GM19239 (cell line): ENCODE measurements at regions not wholly inside any gene's neighbourhood (a gene's known extent, or its start where the extent isn't known, plus 50 kb on each side); places are given as distances from the start of the nearest gene placed in this dataset.
"Not testable (repeated sequence)": the region's sequence is repeated elsewhere in the genome, so short reads cannot be mapped to it uniquely, and the experiment has no call there.

Source experiments
- DNase-seq: peaks from one replicate; pipeline ENCODE4 v3.0.0; 2011; ENCODE audit warnings: low spot score; ENCODE audit not compliant: insufficient read length
- FAIRE-seq: peaks from 2 replicates; lab custom pipeline; 2011; peaks lifted over from hg19 to GRCh38; lab: Jason Lieb, UNC

DNA sequence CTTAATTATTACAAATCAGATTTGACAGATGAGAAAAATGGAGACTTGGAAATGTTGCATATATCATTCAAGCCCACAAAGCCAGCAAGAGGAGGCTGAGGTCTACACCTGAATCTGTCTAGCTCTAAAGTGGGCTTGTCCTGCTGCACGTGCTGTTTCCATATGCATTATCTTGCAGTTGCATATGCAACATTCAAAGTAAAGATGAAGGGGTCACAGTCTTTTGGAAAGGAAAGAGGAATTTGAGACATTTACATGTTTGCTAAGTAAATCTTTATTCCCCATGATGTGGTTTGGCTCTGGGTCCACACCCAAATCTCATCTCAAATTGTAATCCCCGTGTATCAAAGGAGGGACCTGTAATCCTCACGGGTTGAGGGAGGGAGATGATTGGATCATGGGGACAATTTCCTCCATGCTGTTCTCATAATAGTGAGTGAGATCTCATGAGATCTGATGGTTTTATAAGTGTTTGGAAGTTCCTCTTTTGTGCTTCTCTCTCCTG lies 98.3 kb downstream of the BACH1 start:
- no peak for FAIRE-seq
- DNase-seq: no peak

DNA sequence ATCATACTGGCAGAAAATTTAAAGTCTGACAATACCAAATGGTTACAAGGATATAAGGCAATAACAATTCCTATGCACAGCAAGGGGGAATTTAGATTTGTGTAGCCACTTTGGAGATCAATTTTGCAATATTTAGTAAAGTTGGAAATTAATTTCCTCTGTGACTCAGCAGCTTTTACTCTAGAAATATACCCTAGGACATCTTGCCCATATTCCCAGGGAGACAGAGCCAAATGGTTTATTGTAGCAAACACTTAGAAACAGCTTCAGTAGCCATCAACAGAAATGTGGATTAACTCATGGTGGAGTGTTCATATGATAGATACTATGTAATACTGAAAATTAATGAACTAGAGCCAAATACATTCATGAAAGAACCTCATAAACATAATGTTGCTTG lies 104.6 kb downstream of the BACH1 start:
- FAIRE-seq (no peak), DNase-seq (no peak)

DNA sequence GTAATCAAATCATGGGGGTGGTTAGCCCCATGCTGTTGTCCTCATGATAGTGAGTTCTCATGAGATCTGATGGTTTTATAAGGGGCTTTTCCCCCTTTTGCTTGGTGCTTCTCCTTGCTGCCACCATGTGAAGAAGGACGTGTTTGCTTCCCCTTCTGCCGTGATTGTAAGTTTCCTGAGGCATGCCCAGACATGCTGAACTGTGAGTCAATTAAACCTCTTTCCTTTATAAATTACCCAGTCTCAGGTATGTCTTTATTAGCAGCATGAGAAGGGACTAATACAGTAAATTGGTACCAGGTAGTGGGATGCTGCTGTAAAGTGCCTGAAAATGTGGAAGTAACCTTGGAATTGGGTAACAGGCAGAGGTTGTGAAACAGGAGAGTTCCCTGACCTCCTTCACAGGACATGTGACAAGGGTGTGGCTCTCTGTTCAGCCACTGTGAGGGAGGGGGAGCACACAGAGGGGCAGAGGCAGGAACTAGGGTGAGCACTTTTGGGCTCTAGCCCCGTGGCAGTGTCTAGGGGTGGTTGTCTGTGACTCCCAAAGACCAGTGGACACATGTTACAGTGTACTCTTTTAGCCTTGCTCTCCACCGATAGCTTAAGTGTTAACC lies 105.3 kb downstream of the BACH1 start:
- DNase-seq: no peak
- no peak for FAIRE-seq

DNA sequence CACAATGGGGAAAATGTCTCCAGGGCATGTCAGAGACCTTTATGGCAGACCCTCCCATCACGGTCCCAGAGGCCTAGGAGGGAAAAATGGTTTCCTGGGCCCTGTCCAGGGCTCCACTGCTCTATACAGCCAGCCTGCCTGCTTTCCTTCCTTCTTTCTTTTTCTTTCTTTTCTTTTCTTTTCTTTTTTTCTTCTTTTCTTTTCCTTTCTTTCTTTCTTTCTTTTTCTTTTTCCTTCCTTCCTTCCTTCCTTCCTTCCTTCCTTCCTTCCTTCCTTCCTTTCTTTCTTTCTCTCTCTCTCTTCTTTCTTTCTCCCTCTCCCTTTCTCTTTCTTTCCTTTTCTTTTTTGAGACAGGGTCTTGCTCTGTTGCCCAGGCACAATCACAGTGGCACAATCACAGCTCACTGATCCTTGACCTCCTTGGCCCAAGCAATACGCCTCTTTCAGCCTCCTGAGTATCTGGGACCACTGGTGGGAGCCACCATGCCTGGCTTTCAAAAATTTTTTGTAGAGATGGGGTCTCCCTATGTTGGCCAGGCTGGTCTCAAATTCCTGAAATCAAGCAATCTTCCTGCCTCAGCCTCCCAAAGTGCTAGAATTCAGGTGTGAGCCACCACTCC lies 106.9 kb downstream of the BACH1 start:
- DNase-seq (no peak), FAIRE-seq (no peak)

DNA sequence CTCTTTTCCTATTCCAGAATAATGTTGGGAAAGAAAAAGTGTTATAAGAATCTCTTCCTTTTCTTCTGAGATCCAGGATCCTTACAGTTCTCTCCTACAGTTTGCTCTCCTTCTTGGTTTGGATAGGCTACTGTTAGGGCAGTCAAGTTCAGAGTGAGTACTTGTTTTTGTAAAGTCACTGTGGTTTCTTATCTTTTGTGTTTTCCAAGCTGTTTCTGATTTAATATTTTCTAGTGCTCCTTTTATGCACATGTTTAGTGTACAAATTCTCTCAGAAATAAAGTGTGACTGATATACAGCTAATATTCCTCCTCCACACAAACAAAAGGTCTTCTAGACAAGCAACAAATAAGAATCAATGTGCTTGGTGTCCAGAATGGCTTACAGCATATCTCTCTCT lies 107.7 kb downstream of the BACH1 start:
- no peak for DNase-seq
- FAIRE-seq: no peak

DNA sequence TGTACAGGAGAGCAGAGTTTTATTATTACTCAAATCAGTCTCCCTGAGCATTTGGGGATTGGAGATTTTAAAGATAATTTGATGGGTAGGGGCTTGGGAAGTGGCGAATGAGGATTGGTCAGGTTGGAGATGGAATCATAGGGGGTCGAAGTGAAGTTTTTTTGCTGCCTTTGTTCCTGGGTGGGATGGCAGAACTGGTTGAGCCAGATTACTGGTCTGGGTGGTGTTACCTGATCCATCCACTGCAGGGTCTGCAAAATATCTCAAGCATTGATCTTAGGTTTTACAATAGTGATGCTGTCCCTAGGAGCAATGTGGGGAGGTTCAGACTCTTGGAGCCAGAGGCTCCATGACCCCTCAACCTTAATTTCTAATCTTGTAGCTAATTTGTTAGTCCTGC lies 108.8 kb downstream of the BACH1 start:
- no peak for DNase-seq
- FAIRE-seq: no peak

DNA sequence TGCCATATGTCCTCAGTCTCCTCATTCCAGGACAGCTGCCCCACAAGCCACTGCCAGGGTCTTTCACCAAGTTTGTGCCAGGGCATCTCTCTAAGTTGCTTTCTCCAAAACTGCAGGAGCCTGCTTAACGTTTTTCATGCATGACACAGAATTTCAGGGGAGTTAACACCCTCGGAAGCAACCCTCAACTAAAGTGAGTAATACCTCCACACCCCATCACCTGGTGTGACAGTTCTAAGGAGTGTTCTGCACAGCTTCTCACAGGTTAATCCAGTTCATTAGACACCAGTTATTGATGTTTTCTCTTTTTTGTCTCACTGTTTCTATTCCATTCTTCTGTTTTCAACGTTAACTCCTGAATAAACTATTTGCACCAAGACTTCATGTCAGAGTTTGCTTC lies 115.0 kb downstream of the BACH1 start:
- no peak for DNase-seq
- FAIRE-seq: no peak

DNA sequence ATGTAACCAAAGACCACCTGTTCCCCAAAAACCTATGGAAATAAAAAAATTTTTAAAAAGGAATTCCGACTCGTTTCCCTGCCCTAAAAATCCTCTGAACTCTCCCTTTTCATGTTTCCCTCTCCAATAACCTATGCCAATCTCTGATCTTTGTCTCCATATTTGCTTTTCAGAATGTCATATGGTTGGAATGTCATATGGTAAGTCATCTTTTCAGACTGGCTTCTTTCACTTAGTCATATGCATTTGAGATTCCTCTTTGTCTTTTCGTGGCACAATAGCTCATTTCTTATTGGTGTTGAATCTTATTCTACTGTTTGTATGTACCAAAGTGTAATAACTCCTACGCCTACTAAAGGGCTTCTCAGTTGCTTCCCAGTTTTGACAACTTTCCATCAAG lies 117.5 kb downstream of the BACH1 start:
- no peak for DNase-seq
- FAIRE-seq: no peak

DNA sequence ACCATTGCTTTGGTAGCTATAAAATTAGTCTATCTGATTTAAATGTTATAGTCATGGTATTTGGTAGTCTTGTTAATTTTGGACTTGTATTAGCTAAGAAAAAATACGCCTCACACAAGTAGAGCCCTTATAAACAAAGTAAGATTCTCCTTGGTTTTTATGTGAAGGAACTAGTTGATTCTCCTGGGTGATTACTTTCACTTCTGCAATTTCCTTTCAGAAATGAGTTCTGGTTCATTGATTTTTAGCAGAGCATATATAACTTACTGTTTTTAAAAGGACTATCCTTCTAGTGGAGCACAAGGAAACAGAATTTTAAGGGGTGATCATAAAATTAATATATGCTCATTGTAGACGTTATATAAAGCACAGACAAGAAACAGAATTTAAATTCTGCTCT lies 120.1 kb downstream of the BACH1 start:
- peak; percentile 74 for FAIRE-seq
- peak; percentile 5 for DNase-seq

DNA sequence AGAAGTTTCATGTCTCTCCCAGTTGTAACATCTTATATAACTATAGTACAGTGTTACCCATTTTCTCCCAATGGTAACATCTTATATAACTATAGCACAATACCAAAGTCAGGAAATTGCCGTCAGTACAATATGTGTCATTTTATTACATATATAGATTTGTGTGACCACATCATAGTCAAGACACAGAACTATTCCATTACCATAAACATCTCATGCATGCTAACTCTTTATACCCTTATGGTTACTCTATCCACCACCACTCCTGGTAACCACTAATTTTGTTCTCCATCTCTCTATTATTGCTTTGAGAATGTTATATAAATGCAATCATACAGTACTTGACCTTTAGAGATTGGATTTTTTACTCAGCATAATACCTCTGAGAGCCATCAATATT lies 120.7 kb downstream of the BACH1 start:
- no peak for FAIRE-seq

DNA sequence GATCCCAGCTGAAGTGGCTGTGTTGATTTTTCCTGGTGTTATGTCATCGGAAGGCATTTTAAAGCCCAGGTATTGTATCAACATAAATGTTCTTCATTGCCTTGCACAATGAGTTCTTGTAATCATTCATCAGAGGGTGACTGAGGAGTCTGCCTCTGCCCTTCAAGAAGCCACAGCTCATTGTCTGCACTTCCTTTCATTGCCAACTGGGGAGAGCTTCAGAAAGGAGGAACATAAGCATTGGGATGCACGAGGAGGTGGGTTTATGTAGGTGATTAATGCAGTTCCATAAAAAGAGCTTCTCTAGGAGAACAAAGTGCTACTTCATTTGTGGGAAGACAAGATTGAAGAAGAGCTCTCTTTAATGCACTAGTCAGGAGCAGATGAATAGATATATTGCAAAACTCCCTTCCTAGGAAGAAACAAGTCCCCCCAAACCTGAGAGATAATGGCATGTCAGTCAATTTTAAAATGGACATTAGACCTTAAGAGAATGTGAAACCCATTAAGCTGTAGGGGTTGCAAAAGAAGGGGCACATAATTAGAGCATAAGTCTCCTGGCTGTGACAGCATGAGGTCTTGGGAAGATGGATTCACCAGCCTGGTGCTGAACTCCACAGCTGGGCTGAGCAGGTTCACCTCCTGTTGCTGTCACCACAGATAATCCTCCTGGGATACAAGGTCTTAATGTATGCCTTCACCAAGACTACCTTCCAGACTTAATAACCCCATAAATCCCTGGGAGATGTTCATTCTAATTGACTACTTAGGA lies 124.6 kb downstream of the BACH1 start:
- DNase-seq: no peak
- no peak for FAIRE-seq

More for the DNA sequence above, 120.7 kb downstream of the BACH1 start:
- DNase-seq: no peak

DNA sequence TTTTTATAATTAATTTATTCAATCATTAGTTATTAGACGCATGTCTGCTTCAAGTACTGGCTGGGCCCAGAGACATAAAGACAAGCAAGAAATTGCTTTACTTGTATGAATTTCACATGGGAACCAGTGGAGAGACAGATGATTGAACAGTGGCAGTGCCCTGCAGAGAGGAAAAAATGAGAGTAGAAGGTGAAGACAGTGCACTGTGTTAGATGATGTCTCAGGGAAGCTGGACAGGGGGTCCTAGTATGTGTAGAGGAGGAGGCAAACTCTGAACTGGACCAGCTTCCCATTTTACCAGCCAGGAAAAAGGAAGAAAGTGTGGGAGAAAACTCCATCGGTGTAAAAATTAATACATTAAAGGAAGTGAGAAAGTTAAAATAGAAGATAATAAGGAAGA lies 126.0 kb downstream of the BACH1 start:
- FAIRE-seq (no peak), DNase-seq (no peak)

DNA sequence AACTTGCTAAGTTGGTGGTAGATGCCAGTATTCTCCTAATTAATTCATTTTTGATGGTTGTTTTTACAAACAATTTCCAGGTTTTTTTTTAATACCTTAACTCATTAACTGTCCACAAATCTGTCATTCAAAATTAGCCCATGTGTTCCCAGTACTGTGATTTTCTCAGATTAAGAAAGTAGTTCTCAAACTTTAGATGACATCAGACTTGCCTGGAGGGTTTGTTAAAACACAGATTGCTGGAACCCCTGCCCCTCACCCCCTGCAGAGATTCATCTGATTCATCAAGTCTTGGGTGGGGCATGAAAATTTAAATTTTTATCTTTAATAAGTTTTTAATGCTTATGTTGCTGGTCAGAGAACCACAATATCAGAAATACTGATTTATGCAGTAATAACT lies 130.5 kb downstream of the BACH1 start:
- no peak for DNase-seq
- no peak for FAIRE-seq

DNA sequence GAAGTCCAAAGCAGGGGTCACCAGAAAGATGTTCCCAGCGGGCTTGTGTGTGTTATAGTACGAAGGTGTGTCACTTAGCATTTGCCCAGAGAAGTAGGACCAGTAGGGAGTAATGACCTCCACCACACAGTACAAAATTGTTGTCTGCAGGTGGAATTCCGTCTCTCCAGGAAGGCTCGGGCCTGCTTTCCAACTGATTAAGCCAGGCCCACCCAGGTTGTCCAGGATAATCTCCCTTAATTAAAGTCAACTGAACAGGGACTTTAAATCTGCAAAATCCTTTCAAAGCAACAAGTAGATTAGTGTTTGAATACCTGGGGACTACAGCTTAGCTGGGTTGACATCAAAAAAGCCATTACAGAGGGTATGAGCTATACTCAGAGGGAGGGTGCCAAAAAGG lies 131.3 kb downstream of the BACH1 start:
- FAIRE-seq (no peak), DNase-seq (no peak)

DNA sequence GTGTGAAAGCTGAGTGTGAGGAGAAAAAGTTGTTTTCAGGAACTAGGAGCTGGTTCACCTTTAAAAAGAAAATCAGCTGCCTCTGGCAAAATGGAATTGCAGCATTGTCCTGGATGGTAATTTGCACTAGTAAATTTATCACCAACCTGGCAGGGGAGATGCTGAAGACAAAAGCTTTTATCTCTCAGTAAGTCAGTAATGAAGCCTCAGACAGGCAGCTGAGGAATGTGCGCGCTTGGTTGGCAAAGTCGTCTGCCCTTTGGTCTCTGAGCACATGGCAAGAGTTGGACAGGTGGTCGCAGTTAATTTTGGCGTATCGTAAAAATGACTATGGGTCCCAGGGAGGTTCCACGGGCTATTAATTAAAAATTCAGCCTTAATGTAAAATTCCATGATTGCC lies 131.9 kb downstream of the BACH1 start:
- DNase-seq (no peak), FAIRE-seq (no peak)

DNA sequence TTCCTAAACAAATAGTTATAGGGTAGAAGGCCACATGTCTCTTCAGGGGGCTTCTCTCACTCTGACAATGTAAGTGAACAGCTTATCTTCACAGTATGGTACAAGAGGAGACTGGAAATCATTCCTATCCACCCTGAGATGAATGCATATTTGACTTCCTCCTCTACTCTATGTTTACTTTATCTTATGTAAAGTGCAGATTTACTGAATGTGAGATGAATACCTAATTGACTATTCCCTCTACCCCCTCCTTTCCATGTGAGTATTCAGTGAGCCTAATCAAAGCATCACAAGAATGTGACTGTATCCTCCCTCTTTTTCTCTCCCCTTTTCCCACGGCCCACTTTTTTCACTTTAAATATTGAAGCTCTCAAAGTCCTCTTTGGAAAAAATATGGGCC lies 132.5 kb downstream of the BACH1 start:
- DNase-seq (no peak), FAIRE-seq (no peak)

DNA sequence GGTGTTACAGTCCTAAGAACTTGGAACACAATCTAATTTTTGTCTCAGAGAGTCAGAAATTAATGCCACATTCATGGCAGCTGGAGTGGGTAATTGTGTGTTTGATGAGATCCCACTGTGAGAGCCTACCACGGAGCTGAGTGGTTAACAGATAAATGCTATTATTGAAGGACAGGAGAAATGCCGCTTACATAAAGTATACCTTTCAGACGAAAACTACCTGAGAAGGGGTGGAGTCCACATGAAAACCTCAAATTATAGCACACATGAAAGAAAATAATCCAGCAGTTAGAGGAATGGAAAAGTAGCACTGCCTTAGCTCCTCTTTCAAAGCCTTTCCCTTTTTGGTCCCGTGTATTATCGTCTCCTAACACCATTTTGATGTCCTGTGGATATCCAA lies 133.0 kb downstream of the BACH1 start:
- DNase-seq: no peak
- no peak for FAIRE-seq

DNA sequence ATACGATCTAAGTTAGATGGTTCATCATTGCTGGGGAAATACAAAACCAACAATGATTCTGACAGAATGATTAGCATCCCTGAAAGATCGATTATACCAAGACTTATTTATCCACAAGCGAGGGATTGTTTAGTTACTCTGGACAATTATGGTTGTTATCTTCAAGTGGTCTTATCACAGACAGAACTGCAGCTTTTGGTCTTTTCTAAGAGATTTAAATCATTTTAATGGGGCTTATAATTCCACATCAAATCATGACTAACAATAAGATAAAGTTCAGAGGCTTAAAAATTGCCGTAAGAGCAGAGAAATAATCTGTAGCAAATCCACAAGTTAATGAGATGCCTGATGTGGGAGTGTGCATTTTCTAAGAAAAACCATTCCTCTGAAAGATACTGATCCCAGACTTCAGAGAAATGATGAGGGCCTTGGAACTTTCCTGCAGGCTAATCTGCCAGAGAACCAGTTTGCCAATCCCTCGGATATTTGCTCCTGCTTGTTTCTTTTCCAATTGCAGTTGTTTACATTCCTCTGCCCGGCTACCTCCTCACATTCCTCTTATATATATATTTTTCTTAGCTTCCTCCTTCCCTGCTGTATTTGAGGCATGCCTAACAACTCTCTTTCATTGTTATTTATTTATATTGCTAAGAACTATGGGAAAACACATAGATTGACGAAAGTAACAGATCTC lies 134.8 kb downstream of the BACH1 start:
- no peak for DNase-seq
- no peak for FAIRE-seq

DNA sequence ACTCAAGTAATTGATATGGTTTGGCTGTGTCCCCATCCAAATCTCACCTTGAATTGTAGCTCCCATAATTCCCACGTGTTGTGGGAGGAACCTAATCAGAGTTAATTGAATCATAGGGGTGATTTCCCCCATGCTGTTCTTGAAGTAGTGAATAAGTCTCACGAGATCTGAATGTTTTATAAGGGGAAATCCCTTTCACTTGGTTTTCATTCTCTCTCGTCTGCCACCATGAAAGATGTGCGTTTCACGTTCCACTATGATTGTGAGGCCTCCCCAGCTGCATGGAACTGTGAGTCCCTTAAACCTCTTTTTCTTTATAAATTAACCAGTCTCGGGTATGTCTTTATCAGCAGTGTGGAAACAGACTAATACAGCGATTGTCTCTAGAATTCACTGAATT lies 135.4 kb downstream of the BACH1 start:
- no peak for DNase-seq
- no peak for FAIRE-seq

DNA sequence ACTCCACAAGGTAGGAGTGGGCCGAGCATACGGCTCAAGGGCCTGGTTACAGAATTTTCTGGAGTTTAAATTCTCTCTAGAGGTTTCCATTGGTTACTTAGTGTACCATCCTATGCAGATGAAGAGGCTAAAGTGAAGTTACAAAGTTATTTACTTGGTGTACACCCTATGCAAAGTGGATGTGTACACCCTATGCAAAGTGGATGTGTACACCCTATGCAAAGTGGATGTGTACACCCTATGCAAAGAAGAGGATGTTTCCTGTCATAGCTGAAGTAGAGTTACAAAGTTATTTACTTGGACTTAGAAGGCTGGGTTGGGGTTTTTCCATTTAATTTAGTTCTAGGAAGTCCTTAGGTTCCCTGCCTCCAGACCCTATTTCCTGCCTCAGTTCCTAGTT lies 136.3 kb downstream of the BACH1 start:
- not testable (repeated sequence) for FAIRE-seq

DNA sequence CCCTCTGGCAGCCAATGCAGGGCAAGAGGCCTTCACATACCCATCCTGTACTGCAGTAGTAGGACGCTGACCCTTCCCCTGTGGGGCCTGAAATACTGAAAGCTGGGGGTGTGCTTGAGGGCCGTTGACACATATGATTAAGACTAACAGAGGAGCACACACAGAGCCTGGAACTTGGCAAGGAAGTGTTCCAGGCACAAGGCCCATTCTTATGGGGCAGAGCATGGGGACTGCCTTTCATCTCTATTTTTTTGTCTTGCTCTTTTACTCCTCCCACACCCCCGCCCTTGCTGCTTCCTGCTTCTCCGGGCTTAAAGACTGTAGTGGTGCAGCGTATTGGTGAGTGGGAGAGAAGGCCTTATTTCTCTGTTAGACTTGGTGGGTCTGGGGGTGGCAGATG lies 137.4 kb downstream of the BACH1 start:
- DNase-seq (no peak), FAIRE-seq (no peak)

More for the DNA sequence above, 136.3 kb downstream of the BACH1 start:
- DNase-seq: not testable (repeated sequence)
